ENCODE measurements at regions not wholly inside any gene's neighbourhood (a gene's known extent, or its start where the extent isn't known, plus 50 kb on each side); places are given as distances from the start of the nearest gene placed in this dataset.

DNA sequence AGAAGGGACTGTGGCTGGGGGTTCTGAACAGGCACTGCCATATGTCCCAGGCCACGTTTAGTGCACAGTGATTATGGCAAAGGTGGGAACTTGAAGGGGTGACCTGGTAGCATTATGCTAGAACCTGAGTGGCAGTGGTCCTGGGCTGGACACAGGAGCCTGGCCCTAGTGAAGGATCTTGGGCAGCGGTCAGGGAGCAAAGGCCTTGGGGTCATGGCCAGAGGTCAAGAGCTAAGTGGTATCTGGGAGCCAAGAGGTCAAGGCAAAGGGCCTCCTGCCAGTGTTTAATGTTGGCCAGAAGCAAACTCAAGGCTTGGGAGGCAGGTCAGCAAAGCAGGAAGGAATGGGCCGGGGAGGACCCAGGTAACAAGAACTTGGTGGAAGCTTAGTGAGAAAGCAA lies 254.5 kb downstream of the CDH26 start:
- TF ChIP-seq EZH2 (IDR thresholded peaks at IDR 0.05) (no peak), EZH2phosphoT487 (IDR thresholded peaks at IDR 0.05) (no peak)
- TF ChIP-seq, protein P1, sequence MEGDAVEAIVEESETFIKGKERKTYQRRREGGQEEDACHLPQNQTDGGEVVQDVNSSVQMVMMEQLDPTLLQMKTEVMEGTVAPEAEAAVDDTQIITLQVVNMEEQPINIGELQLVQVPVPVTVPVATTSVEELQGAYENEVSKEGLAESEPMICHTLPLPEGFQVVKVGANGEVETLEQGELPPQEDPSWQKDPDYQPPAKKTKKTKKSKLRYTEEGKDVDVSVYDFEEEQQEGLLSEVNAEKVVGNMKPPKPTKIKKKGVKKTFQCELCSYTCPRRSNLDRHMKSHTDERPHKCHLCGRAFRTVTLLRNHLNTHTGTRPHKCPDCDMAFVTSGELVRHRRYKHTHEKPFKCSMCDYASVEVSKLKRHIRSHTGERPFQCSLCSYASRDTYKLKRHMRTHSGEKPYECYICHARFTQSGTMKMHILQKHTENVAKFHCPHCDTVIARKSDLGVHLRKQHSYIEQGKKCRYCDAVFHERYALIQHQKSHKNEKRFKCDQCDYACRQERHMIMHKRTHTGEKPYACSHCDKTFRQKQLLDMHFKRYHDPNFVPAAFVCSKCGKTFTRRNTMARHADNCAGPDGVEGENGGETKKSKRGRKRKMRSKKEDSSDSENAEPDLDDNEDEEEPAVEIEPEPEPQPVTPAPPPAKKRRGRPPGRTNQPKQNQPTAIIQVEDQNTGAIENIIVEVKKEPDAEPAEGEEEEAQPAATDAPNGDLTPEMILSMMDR (IDR thresholded peaks at IDR 0.05), result no peak
